Stimulated activated CD4-positive, alpha-beta T cell treated with anti-CD3 and anti-CD28 coated beads, Interleukin-4, amount 100 ng/mL, for 4 hours (primary cell): ENCODE measurements at regions not wholly inside any gene's neighbourhood (a gene's known extent, or its start where the extent isn't known, plus 50 kb on each side); places are given as distances from the start of the nearest gene placed in this dataset.

Experiments used
- DNase-seq, 2 experiments: peaks; one replicate each; pipeline ENCODE4 v3.0.0-alpha.2; 2020

DNA sequence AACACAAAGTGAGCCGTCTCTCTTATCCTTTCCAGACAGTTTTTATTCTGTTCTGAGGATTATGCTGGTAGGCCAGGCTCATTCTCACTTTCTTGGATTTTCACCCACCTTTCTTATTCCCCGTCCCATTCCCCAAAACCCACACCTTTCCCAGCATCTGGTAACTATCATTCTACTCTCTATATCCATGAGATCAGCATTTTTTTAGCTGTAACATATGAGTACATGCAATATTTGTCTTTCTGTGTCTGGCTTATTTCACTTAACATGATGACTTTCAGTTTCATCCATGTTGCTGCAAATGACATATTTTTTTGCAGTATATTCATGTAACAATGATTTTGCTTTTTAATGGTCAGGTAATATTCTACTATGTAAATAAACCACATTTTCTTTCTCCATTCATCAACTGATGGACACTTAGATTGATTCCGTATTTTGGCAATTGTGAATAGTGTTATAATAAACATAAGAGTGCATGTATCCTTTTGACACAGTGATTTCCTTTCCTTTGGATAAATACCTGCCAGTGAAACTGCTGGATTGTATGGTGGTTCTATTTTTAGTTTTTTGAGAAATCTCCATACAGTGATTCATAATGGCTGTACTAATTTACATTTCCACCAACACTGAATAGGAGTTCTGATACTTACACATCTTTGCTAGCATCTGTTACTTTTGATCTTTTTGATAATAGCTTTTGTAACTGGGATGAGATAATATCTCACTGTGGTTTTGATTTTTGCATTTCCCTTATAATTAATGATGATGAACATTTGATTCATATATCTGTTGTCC lies 289.3 kb downstream of the RPRM start:
- DNase-seq: no peak

DNA sequence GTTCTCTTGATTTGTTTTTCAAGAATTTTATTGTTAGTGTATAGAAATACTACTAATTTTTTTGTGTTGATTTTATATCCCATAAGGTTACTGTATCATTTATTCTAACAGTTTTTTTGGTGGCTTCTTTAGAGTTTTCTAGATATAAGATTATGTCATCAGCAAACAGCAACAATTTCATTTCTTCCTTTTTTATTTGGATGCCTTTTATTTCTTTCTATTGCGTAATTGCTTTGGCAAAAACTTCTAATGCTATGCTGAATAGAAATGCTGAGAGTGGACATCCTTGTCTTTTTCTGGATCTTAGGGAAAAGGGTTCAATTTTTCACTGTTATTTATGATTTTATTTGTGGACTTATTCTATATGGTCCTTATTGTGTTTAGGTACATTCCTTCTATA lies 298.8 kb downstream of the RPRM start:
- no peak for DNase-seq

DNA sequence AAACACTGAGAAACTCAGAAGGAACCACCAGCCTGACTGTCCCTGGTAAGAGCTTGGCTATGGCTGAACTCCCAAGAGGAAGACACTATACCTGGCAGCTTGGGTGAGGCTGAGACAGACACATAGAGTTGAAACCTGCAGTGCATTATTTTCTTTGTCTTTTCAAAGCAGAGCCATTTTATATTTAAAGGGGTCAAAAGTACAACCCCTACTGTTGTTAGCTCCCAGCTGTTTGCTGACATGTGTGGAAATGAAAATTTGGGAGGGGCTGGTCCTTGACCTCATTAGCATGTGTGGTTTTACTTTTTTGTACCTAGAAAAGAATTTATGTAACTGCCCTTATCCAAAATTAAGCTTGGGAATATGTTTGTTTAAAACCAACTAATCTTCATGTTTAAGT lies 309.0 kb downstream of the RPRM start:
- DNase-seq: no peak

DNA sequence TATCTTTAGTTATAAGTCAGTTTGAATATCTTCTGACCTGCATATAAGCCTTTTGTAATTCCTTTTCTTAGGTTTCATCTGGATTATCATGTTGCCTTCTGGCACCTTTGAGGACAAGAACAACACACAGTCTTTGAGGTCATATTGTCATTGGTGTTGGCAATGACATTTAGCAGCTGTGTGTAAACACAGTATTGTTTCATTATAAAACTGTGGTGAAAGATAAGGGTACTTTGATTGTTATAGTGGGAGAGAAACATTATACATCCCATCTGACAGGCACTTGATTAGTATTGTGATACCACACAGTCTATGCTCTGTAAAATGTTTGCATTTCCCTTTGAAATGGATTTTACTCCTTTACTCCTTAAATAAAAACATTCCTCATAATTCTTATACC lies 313.5 kb downstream of the RPRM start:
- DNase-seq: no peak

DNA sequence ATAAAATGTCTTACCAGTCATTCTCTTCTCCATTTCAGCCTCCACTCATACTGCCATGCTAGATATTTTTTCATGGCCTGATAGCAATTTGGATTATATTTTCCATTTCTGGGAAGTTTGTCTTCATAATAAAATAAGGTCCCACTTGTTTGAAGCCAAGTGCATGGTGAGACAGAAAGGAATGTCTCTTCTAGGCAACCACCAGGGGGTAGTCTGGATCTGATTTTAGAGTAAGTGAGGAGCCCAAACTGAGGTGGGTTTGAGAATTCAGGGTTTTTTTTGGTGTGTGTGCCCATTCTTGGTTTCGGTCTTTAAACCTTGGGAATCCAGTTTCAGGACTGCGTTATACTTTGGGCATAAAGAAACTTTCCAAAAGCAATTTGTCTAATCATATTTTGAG lies 315.5 kb downstream of the RPRM start:
- DNase-seq: no peak

DNA sequence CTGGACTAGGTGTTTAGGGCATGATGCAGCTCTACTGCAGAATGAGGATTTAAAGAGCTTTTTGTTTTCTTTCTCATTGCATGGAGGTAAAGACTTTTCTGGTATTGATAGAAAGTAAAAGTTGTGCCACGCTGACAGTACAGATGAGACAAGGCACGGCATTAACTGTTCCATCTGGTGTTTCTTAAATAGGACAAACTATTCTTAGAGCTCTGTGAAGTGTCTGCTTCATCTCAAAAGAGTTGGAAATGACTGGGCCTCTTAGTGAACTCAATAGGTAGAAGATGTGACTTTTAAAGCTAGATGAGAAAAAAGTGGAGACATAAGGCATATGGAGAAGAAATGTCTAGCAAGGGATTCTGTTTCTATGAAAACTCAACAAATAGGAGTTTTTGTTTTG lies 321.8 kb downstream of the RPRM start:
- DNase-seq: no peak

DNA sequence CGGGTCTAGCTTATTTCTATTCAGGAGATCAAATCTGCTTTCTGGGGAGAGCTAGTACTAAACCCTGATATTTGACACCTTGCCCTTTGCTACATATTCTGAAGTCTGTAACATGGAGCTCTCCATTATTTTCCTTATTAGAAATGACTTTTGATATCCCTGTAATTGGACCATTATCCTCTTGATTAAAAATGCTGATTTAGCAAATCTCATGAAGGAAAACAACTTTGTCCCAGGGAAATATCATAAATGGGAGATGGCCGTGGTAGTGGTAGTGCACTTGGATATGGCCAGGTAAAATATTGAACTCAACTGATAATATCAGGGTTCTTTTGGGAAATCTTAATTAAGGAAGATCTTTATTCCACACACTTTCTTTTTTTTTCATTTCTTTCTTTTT lies 326.5 kb downstream of the RPRM start:
- no peak for DNase-seq

DNA sequence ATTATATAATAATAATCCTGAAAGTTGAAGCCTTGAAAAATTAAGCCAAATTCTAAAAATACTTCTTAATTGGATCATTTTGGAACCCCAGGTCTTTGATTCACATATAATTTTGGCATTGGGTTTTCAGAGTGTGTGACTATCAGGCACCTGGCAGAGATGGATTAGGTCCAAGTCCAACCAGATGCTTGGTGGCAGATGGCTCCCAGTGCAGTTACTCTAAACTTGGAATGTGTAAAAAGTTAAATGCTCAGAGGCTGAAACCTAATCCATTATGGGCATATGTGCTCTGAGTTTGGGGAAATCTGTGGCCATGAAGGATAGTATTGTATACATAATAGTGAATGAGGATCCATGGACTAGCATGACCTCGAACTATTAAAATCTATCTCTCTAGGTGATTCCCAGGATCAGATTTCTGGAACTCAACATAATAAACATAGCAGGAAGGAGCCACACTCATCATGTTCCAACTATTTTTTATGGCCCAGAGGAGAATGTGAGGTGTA lies 333.0 kb downstream of the RPRM start:
- DNase-seq: no peak

DNA sequence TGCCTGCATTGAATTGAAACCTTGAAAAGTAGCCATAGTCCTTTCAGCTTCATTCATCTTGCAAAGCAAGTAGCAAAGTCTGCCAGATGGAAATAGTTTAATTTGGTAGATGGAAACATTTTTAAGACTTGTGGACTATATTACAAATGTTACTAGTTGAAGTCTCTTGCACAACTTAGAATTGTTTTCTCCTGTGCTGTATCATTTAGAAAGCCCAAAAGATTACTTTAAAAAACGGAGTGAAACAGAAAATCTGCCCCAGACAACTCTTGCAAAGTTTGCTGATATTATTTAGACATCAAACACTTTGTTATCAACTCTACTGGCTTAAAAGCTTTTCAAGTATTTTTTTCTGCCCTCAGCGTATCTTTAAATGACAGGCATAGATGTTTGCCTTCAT lies 335.0 kb downstream of the RPRM start:
- DNase-seq: no peak

DNA sequence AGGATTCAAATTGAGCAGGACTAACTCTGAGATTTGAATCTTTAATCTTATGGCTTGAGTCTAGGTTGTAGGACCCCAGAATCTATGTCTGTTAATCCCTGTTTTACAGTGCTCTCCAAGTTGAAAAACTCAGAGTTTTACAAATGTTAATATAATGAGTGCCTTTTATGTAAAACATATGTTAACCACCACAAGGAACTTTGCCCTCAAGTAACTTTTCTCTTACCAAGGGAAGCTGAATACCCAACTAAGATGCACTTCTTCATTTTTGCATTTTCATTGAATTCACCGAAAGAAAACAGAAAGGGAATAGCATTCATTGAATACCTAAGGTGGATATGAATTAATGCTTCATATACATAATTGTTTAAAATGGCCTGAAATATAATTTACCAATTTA lies 338.1 kb downstream of the RPRM start:
- DNase-seq: no peak

DNA sequence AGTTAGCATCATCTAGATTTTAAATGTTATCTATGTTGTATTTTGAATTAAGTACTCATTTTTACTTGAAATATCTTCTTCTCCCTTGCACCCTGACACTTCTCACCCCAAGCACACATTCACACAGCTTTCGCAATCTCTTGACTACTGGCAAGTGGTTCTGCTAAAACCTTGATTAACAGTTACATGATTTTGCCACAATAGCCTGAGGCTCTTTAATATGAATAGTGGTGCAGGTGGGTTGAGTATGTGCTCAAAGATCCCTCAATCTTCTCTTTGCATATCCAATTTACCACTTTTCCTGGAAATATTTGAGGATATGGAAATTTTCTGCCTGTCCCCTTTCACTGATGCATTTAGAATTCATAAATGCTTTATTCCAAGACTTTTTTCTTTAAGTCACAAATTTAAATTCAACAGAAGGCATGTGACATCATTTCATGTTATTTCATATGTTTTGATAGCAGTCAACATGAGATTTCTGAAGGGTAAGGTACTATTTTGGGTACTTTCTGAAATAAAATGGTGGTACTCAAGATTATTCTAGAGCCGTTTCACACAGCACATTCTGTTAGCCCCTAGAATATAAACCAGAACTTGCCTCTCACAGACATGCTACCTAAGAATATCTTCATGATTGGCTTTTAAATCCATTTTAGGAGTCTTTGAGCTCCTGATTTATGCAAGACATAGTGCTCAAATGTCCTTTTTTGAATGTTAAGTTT lies 339.7 kb downstream of the RPRM start:
- DNase-seq: no peak

DNA sequence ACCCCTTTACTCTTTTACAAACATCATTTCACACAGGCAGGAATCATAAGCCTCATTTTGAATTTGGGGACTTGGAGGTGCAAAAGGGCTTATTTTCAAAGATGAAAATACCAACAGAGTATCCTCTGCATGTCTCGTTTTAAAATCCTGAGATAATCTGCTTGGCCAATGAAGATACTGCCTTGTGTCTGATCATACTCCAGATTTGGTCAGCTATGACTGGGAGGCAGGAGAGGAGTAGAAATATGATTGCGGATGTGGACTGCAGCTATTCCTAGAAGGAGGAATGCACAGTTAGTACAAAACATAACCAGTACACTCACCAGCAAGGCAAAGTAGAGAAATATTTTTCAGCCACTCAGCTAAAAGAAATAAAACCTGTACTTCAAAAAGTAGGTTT lies 342.3 kb downstream of the RPRM start:
- no peak for DNase-seq

DNA sequence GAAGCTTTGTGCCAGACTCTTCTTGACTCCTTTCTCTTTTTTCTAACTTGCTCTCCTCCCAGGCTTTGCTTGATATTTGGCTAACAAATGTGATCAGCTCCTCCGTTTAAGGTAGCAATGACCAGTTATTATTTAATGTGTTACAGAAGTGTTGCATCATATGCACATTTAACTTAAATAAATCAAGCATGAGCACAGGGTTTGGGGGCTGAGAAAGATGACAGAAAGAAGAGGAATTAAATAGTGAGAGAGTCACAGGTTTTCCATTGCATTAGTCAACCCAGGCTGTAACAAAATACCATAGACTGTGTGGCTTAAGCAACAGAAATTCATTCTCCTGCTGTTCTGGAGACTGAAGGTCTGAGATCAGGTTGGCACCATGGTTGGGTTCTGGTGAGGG lies 343.8 kb downstream of the RPRM start:
- DNase-seq: no peak

DNA sequence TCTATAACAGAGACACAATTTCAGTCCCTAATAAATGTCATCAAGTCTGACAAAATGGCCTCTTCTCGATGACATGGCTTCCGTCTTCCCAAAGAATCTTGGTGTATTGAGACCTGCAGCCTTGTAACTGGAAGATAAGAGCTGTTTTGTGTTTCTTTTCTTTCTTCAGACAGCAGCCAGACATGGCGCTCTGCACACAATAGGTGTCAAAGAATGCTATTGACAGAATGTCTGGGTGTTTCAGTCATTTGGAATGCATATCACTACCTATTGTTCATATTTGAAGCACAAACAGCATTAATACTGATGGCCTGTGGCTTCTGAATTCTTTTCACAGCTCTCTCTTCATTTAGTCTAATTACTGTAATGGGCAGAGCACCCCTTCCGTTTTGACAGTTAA lies 344.8 kb downstream of the RPRM start:
- DNase-seq: no peak

DNA sequence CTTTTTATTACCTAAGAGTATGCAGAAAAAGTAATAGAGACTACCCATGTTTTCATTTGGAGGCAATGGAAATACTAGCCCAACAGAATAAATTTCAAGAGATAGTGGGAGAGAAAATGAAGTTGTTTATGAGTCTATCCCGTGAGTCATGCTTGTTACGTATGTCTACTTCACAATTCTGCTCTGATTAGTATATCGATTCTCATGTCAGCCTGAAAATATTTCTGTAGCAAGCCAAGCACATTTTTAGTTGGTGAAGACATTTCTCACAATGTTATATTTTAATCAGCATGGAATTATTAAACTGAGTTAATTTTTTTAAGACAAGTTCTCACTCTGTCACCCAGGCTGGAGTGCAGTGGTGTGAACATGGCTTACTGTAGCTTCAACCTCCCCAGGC lies 346.1 kb downstream of the RPRM start:
- DNase-seq: no peak

DNA sequence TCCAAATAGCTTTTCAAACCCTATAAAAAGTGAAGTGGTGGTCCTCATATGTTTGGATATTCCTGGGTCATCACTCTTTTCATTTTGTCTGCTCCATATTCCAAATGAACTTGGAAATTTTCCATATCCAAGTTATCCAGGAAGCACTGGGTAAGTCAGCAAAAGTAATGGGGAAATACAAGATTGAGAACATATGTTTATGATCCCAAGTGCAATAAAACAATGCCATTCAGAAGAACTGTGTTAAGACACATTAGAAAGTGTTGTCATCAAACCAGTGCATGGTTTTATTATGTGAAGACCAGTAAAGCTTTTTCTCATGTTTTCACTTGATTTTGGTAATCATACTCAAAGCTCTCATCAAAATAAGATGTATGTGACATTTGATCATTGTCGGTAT lies 363.4 kb downstream of the RPRM start:
- DNase-seq: no peak

DNA sequence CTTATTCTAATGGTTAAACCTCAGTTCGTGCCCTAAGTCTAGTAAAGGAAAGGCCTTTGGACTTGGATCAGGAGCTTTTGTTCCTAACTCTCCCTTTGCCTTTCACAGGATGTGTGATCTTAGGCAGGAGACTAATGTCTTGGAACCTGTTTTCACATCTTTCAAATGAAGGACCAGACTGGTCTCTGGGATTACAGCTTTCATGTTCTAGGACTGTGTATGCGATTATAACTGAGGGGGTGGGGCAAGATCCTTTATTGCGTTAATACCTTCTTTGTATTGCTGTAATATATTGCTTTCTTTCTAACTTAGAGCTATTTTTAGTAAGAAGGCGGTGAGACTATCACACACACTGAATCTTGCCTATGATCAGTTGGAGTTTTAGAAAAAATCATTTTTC lies 368.1 kb downstream of the RPRM start:
- DNase-seq: no peak

DNA sequence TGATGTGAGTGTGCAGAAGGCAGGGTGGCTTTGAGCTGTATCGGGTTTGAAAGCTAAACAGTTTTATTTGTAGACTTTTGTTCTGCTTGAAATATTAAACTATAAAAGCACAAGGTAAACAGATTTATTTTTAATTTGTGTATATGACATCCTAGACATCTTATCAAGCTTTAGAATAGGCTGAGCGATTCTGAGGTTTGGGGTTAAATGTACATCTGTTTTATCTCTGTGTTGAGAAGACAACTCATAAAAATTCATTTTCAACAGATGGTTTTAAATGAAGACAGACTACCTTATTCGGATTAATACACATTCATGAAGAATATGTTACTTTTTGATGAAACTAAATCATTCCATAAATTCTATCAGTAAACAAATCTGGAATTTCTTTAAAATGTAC lies 368.8 kb downstream of the RPRM start:
- no peak for DNase-seq

DNA sequence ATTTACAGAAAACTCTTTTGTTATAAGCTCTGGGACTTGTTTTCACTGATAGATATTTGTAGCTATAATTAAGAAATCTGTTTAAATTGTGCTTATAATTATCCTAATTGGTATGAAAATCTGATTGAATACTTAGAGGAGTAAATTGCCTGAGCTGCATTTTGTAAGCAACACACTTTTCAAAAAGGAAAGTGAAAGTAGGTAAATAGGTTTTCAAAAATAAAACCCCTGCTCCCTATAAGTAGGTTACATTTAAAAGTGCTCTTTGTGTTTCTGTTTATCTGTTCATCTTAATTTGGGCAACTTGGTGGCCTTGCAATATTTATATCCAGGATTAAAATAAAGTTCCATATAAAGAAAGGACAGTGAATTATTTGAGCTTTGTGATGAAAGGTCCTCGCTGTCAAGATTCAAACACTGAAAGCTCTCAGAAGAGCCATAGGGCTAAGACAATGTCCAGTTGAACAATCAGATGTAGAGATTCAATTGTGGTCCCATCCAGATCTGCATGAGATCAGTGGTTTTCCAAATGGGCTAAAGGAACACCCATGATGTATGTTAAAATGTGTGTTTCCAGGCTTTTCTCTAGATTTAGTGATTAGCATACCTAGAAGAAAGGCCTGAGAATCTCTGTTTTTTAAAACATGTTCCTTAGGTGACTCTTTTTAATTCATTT lies 371.6 kb downstream of the RPRM start:
- no peak for DNase-seq

DNA sequence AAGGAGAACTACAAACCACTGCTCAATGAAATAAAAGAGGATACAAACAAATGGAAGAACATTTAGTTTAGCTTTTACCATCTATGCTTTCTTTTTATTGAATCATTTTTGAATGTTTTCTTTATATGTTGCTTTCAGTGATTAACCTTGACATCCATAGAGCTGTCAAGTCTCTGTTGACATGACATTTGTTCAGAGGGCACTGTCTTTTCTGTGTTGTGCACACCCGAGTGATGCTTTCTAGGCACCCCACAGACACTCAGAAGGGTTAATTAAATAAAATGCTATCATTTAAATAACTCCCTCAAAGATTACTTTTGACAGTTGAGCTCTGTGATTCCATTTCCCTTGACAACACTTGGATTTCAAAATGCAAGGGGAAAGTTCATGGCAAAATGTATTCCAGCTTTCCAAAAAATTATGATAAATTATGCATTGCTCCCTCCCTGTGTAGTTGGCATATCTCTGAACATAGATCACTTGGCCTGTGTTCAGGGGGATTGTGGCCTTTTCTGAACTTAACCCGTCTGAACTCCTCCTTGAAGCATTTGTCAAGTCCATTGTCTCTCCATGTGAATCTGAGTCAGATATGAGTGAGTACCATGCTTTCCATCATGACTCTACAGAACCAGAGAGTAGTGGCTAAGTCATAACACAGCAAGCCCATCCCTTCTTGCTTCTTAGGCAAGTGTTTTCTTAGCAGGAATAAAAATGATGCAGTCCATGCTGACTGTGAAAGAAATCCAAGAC lies 372.6 kb downstream of the RPRM start:
- no peak for DNase-seq

DNA sequence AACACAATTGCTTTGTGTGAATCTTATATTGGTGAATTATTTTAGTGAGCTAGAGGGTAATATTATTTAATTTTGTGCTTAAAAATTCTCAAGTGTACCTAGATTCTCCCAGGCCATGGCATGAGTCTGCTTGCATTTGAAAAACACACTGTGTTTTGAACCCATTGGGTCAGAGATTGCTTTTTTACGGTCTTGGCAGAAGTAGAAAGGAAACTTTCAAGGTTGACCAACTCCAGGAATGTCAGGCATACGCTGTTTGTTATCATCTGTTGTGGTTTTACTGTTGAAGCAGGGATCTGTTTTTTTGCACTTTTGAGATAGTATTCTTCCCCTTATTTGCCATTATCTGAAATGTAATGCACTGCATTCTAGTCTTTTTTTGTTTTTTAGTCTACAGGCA lies 377.4 kb downstream of the RPRM start:
- no peak for DNase-seq

DNA sequence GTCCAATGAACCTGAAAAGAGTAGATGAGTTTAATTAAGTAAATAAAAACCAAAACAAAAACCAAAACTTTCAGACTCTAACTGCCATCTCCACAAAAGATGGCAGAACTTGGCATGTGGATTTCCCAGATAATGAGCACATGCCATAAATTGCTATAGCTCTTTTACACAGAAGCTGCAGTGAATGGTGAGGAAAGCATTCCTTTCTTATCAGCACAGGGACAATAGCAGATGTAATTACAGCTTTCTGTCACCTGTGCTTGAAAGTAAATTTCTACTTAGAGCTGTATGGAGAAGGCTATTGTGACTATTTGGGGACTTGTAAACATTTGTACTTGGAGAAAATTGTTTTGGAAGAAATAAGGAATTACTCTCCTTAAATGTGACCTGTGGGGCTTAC lies 378.4 kb downstream of the RPRM start:
- DNase-seq: no peak

DNA sequence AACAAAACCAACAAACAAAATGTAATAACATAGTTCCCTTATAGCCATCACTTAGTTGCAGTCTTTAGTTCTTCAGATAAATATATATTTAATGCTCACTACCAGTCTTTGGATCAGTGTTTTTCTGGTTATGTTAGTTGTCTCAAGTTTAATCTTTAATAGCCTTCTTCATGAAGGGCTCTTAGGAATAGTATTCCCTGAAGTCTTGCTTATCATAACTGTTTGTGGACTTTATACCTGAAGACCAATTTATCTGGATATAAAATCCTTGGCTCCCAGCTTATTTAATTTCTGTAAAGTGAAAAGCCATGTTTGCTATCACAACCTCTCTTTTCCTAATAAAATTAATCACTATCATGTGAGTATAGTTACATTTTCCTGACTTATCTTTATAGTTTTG lies 379.7 kb downstream of the ARL6IP6 start:
- no peak for DNase-seq
